Liver (tissue), 7 donors: ENCODE measurements at regions not wholly inside any gene's neighbourhood (a gene's known extent, or its start where the extent isn't known, plus 50 kb on each side); places are given as distances from the start of the nearest gene placed in this dataset.

Experiments
- DNase-seq: peaks from one replicate; pipeline ENCODE4 v3.0.0-alpha.2; 2017; ENCODE audit warnings: low spot score
- H3K27ac ChIP-seq, 2 donors: one replicate each; pipeline ENCODE4 v1.7.0; 2013; ENCODE audit warnings: inconsistent platforms in 2 of 2, low read length in 2 of 2, control low read depth in 1 of 2, low read depth in 1 of 2, mild to moderate bottlenecking in 1 of 2
- H3K27me3 ChIP-seq, 4 donors: one replicate each; pipeline versions ENCODE4 v1.6.1 to v1.7.0; 2013; ENCODE audit warnings: low read length in 3 of 4, inconsistent platforms in 1 of 4, mild to moderate bottlenecking in 1 of 4, moderate library complexity in 1 of 4; ENCODE audit not compliant: control insufficient read depth in 4 of 4, insufficient read depth in 4 of 4
- H3K36me3 ChIP-seq, 4 donors: one replicate each; pipeline versions ENCODE4 v1.6.1 to v1.7.0; 2013; ENCODE audit warnings: low read length in 3 of 4, mild to moderate bottlenecking in 3 of 4, low read depth in 1 of 4, moderate library complexity in 1 of 4; ENCODE audit not compliant: control insufficient read depth in 4 of 4, insufficient read depth in 3 of 4
- H3K4me1 ChIP-seq, 4 donors: one replicate each; pipeline versions ENCODE4 v1.6.1 to v1.7.0; 2013; ENCODE audit warnings: low read length in 3 of 4, mild to moderate bottlenecking in 3 of 4, moderate library complexity in 1 of 4; ENCODE audit not compliant: control insufficient read depth in 4 of 4, insufficient read depth in 4 of 4
- H3K4me3 ChIP-seq, 3 donors: one replicate each; pipeline versions ENCODE4 v1.6.1 to v1.7.0; 2013; ENCODE audit warnings: low read length in 3 of 3, control low read depth in 1 of 3, low read depth in 1 of 3, mild to moderate bottlenecking in 1 of 3
- H3K9ac ChIP-seq, 2 donors: one replicate each; pipeline ENCODE4 v1.7.0; 2013; ENCODE audit warnings: low read length in 2 of 2, mild to moderate bottlenecking in 2 of 2, moderate library complexity in 2 of 2, control low read depth in 1 of 2, low read depth in 1 of 2
- H3K9me3 ChIP-seq, 4 donors: one replicate each; pipeline versions ENCODE4 v1.6.1 to v1.7.0; 2013; ENCODE audit warnings: low read length in 3 of 4; ENCODE audit not compliant: control insufficient read depth in 4 of 4
- ATF3 ChIP-seq: IDR thresholded peaks from 2 replicates; pipeline ENCODE4 v1.6.1; 2016; ENCODE audit warnings: antibody characterized with exemption
- CTCF ChIP-seq: fragments of 150-350 bp; IDR thresholded peaks from 2 replicates; pipeline ENCODE4 v1.5.1; 2017; ENCODE audit warnings: improper control_type of control experiment, low read depth, low read length; ENCODE audit not compliant: missing input control
- EGR1 ChIP-seq, 2 donors: IDR thresholded peaks; 2 replicates each; pipeline ENCODE4 v1.6.1; 2016 to 2018; ENCODE audit warnings: antibody characterized with exemption in 2 of 2, low read depth in 2 of 2
- FOXA1 ChIP-seq: IDR thresholded peaks from 2 replicates; pipeline ENCODE4 v1.6.1; 2016; ENCODE audit warnings: antibody characterized with exemption
- FOXA2 ChIP-seq: IDR thresholded peaks from 2 replicates; pipeline ENCODE4 v1.6.1; 2016; ENCODE audit warnings: antibody characterized with exemption
- GABPA ChIP-seq, 2 donors: IDR thresholded peaks in 1 of 2; conservative IDR thresholded peaks in 1 of 2; 2 replicates each; pipeline ENCODE4 v1.6.1; 2016; ENCODE audit warnings: antibody characterized with exemption in 2 of 2, mild to moderate bottlenecking in 1 of 2, moderate library complexity in 1 of 2
- HNF4A ChIP-seq, 2 donors: conservative IDR thresholded peaks; 2 replicates each; pipeline ENCODE4 v1.6.1; 2016; ENCODE audit warnings: antibody characterized with exemption in 2 of 2, mild to moderate bottlenecking in 2 of 2
- HNF4G ChIP-seq: IDR thresholded peaks from 2 replicates; pipeline ENCODE4 v1.6.1; 2016; ENCODE audit warnings: antibody characterized with exemption
- JUND ChIP-seq, 2 donors: IDR thresholded peaks; 2 replicates each; pipeline ENCODE4 v1.6.1; 2016; ENCODE audit warnings: antibody characterized with exemption in 2 of 2
- MAX ChIP-seq: IDR thresholded peaks from 2 replicates; pipeline ENCODE4 v1.6.1; 2016; ENCODE audit warnings: antibody characterized with exemption
- NR2F2 ChIP-seq: IDR thresholded peaks from 2 replicates; pipeline ENCODE4 v1.6.1; 2016; ENCODE audit warnings: antibody characterized with exemption
- RAD21 ChIP-seq, 2 donors: IDR thresholded peaks; 2 replicates each; pipeline ENCODE4 v1.6.1; 2016; ENCODE audit warnings: antibody characterized with exemption in 2 of 2, mild to moderate bottlenecking in 2 of 2
- REST ChIP-seq: IDR thresholded peaks from 2 replicates; pipeline ENCODE4 v1.6.1; 2016; ENCODE audit warnings: antibody characterized with exemption, mild to moderate bottlenecking
- RXRA ChIP-seq, 2 donors: IDR thresholded peaks; 2 replicates each; pipeline ENCODE4 v1.6.1; 2017 to 2018; ENCODE audit warnings: antibody characterized with exemption in 2 of 2, mild to moderate bottlenecking in 1 of 2
- TAF1 ChIP-seq: conservative IDR thresholded peaks from 2 replicates; pipeline ENCODE4 v1.6.1; 2016; ENCODE audit warnings: antibody characterized with exemption, mild to moderate bottlenecking
- YY1 ChIP-seq: IDR thresholded peaks from 2 replicates; pipeline ENCODE4 v1.6.1; 2016; ENCODE audit warnings: antibody characterized with exemption, mild to moderate bottlenecking
- ZBTB33 ChIP-seq: IDR thresholded peaks from 2 replicates; pipeline ENCODE4 v1.6.1; 2016; ENCODE audit warnings: antibody characterized with exemption
- donor health status: healthy.
- donor health status: healthy.
- donor health status: healthy.
- donor health status: healthy.

- no peaks in the 10 kb centered on the region for H3K4me1 ChIP-seq
- H3K9ac ChIP-seq, result no peak overlapping the region
- H3K9me3 ChIP-seq, result peaks cover 0 to 3% (median 0%) of the 10 kb centered on the region in 4 donors
- H3K4me3 ChIP-seq, result no peak overlapping the region
- no peak overlapping the region for H3K27ac ChIP-seq
- TF ChIP-seq RAD21 (IDR thresholded peaks at IDR 0.05) (no peak), HNF4A (conservative IDR thresholded peaks at IDR 0.05) (no peak), MAX (no peak), ZBTB33 (no peak), NR2F2 (no peak), TAF1 (no peak), FOXA1 (no peak), CTCF (no peak), RXRA (IDR thresholded peaks at IDR 0.05) (no peak), FOXA2 (no peak), EGR1 (IDR thresholded peaks at IDR 0.05; ENCODE audit: low read depth in 2 of 2) (no peak), HNF4G (no peak), ATF3 (no peak), JUND (IDR thresholded peaks at IDR 0.05) (no peak), GABPA (IDR thresholded peaks at IDR 0.05 in 1 of 2, conservative IDR thresholded peaks at IDR 0.05 in 1 of 2) (no peak), YY1 (no peak), REST (no peak)
- no peaks in the 10 kb centered on the region for H3K27me3 ChIP-seq
- H3K36me3 ChIP-seq, result no peaks in the 10 kb centered on the region
- DNase-seq, result no peak
Measured at GRCh38 chr5:30267026-30267425, 926.5 kb upstream of the CDH6 start.
